Stimulated activated naive B cell treated with anti-CD40 and anti-IgM and Interleukin-4, amounts not matched to agents 10 μg/mL and 1 μg/mL and 100 μg/mL, for 72 hours (primary cell): ENCODE measurements at regions not wholly inside any gene's neighbourhood (a gene's known extent, or its start where the extent isn't known, plus 50 kb on each side); places are given as distances from the start of the nearest gene placed in this dataset.

Source experiments
- ATAC-seq, 2 donors: fragments of 150-1000 bp; cut with Tn5 transposase; replicated peaks; 2 replicates each; pipeline ENCODE4 v1.10.0; 2021; ENCODE audit warnings: moderate library complexity in 1 of 2
- DNase-seq: peaks from one replicate; pipeline ENCODE4 v3.0.0; 2021
- H3K27ac Mint-ChIP-seq: one replicate; pipeline ENCODE4 v1.8.0; 2022; ENCODE audit warnings: mild to moderate bottlenecking, mixed read lengths
- H3K27me3 Mint-ChIP-seq, 2 donors: one replicate each; pipeline ENCODE4 v1.8.0; 2022; ENCODE audit warnings: mixed read lengths in 2 of 2
- H3K36me3 Mint-ChIP-seq, 2 donors: one replicate each; pipeline ENCODE4 v1.8.0; 2022; ENCODE audit warnings: mixed read lengths in 2 of 2, mild to moderate bottlenecking in 1 of 2
- H3K4me1 Mint-ChIP-seq, 2 donors: one replicate each; pipeline ENCODE4 v1.8.0; 2022; ENCODE audit warnings: mixed read lengths in 2 of 2, mild to moderate bottlenecking in 1 of 2
- H3K4me3 Mint-ChIP-seq, 2 donors: one replicate each; pipeline ENCODE4 v1.8.0; 2022; ENCODE audit warnings: mild to moderate bottlenecking in 2 of 2, mixed read lengths in 2 of 2, moderate library complexity in 1 of 2
- H3K9me3 Mint-ChIP-seq, 2 donors: one replicate each; pipeline ENCODE4 v1.8.0; 2022; ENCODE audit warnings: mixed read lengths in 2 of 2, mild to moderate bottlenecking in 1 of 2

GRCh38 chr19:28234637-28235036, 978.3 kb downstream of the UQCRFS1 start:
- no peak for ATAC-seq
- H3K4me3 Mint-ChIP-seq, result no peak overlapping the region
- H3K27me3 Mint-ChIP-seq, result peaks cover 0 to 12% of the 10 kb centered on the region in 2 donors
- no peaks in the 10 kb centered on the region for H3K36me3 Mint-ChIP-seq
- no peaks in the 10 kb centered on the region for H3K9me3 Mint-ChIP-seq
- DNase-seq, result no peak
- no peak overlapping the region for H3K27ac Mint-ChIP-seq
- no peaks in the 10 kb centered on the region for H3K4me1 Mint-ChIP-seq

- ATAC-seq, result no peak
- H3K27ac Mint-ChIP-seq, result no peak overlapping the region
- H3K4me1 Mint-ChIP-seq, result no peaks in the 10 kb centered on the region
- no peak overlapping the region for H3K4me3 Mint-ChIP-seq
- no peaks in the 10 kb centered on the region for H3K9me3 Mint-ChIP-seq
- peaks cover 0 to 6% of the 10 kb centered on the region in 2 donors for H3K27me3 Mint-ChIP-seq
- no peaks in the 10 kb centered on the region for H3K36me3 Mint-ChIP-seq
- no peak for DNase-seq
Observed at GRCh38 chr19:28228854-28229253, 984.1 kb downstream of the UQCRFS1 start.

- Mint-ChIP-seq H3K27me3 (no peaks in the 10 kb centered on the region), H3K27ac (no peak overlapping the region), H3K36me3 (no peaks in the 10 kb centered on the region), H3K9me3 (no peaks in the 10 kb centered on the region), H3K4me3 (no peak overlapping the region), H3K4me1 (no peaks in the 10 kb centered on the region)
- ATAC-seq (no peak), DNase-seq (no peak)
Observed at GRCh38 chr19:28224441-28224840, 988.5 kb downstream of the UQCRFS1 start.

GRCh38 chr19:28221736-28222135, 991.2 kb downstream of the UQCRFS1 start:
- no peaks in the 10 kb centered on the region for H3K27me3 Mint-ChIP-seq
- ATAC-seq, result no peak
- DNase-seq, result no peak
- H3K27ac Mint-ChIP-seq, result no peak overlapping the region
- H3K9me3 Mint-ChIP-seq, result no peaks in the 10 kb centered on the region
- no peaks in the 10 kb centered on the region for H3K36me3 Mint-ChIP-seq
- H3K4me3 Mint-ChIP-seq, result no peak overlapping the region
- H3K4me1 Mint-ChIP-seq, result no peaks in the 10 kb centered on the region

- no peak overlapping the region for H3K27ac Mint-ChIP-seq
- peaks cover 0 to 6% of the 10 kb centered on the region in 2 donors for H3K27me3 Mint-ChIP-seq
- no peak for ATAC-seq
- peaks cover 5 to 6% of the 10 kb centered on the region in 2 donors for H3K9me3 Mint-ChIP-seq
- no peak for DNase-seq
- H3K36me3 Mint-ChIP-seq, result no peaks in the 10 kb centered on the region
- no peaks in the 10 kb centered on the region for H3K4me1 Mint-ChIP-seq
- no peak overlapping the region for H3K4me3 Mint-ChIP-seq
Observed at GRCh38 chr19:28218728-28219127, 994.2 kb downstream of the UQCRFS1 start.

- Mint-ChIP-seq H3K27ac (no peak overlapping the region), H3K27me3 (peaks cover 0 to 9% of the 10 kb centered on the region in 2 donors), H3K4me1 (no peaks in the 10 kb centered on the region), H3K36me3 (no peaks in the 10 kb centered on the region), H3K9me3 (peaks cover 6 to 8% of the 10 kb centered on the region in 2 donors), H3K4me3 (no peak overlapping the region)
- DNase-seq (no peak), ATAC-seq (no peak)
Observed at GRCh38 chr19:28217022-28217421, 995.9 kb downstream of the UQCRFS1 start.

GRCh38 chr19:28213470-28214082, 999.4 kb downstream of the UQCRFS1 start:
- Mint-ChIP-seq H3K27me3 (peaks cover 0 to 11% of the 10 kb centered on the region in 2 donors), H3K9me3 (peaks cover 6 to 11% of the 10 kb centered on the region in 2 donors), H3K4me3 (no peak overlapping the region), H3K4me1 (no peaks in the 10 kb centered on the region), H3K27ac (no peak overlapping the region), H3K36me3 (no peaks in the 10 kb centered on the region)
- no peak for DNase-seq
- no peak for ATAC-seq

- no peak overlapping the region for H3K4me3 Mint-ChIP-seq
- no peak for ATAC-seq
Observed at GRCh38 chr19:28210886-28211285, 1002.1 kb downstream of the UQCRFS1 start.

GRCh38 chr19:28208745-28209144, 1004.2 kb downstream of the UQCRFS1 start:
- no peaks in the 10 kb centered on the region for H3K36me3 Mint-ChIP-seq
- no peak for ATAC-seq
- no peak overlapping the region for H3K4me3 Mint-ChIP-seq
- no peak overlapping the region for H3K27ac Mint-ChIP-seq
- H3K27me3 Mint-ChIP-seq, result peaks cover 0 to 5% of the 10 kb centered on the region in 2 donors
- no peaks in the 10 kb centered on the region for H3K4me1 Mint-ChIP-seq
- DNase-seq, result no peak
- H3K9me3 Mint-ChIP-seq, result peaks cover 3 to 9% of the 10 kb centered on the region in 2 donors

More at GRCh38 chr19:28210886-28211285, 1002.1 kb downstream of the UQCRFS1 start:
- no peak overlapping the region for H3K27ac Mint-ChIP-seq
- DNase-seq, result no peak
- H3K9me3 Mint-ChIP-seq, result peaks cover 6 to 9% of the 10 kb centered on the region in 2 donors
- H3K36me3 Mint-ChIP-seq, result no peaks in the 10 kb centered on the region
- peaks cover 0 to 5% of the 10 kb centered on the region in 2 donors for H3K27me3 Mint-ChIP-seq
- H3K4me1 Mint-ChIP-seq, result no peaks in the 10 kb centered on the region

GRCh38 chr19:28207244-28207643, 1005.7 kb downstream of the UQCRFS1 start:
- Mint-ChIP-seq H3K9me3 (peaks cover 6 to 12% of the 10 kb centered on the region in 2 donors), H3K4me3 (no peak overlapping the region)

GRCh38 chr19:28201462-28201943, 1011.4 kb downstream of the UQCRFS1 start:
- Mint-ChIP-seq H3K36me3 (no peaks in the 10 kb centered on the region), H3K27me3 (no peaks in the 10 kb centered on the region), H3K27ac (no peak overlapping the region), H3K9me3 (peaks cover 11 to 15% of the 10 kb centered on the region in 2 donors), H3K4me3 (no peak overlapping the region), H3K4me1 (no peaks in the 10 kb centered on the region)
- ATAC-seq (no peak), DNase-seq (no peak)

More at GRCh38 chr19:28207244-28207643, 1005.7 kb downstream of the UQCRFS1 start:
- Mint-ChIP-seq H3K27ac (no peak overlapping the region), H3K27me3 (peaks cover 0 to 5% of the 10 kb centered on the region in 2 donors), H3K36me3 (no peaks in the 10 kb centered on the region), H3K4me1 (no peaks in the 10 kb centered on the region)
- ATAC-seq, result no peak
- DNase-seq, result no peak

GRCh38 chr19:28199323-28199722, 1013.6 kb downstream of the UQCRFS1 start:
- H3K27ac Mint-ChIP-seq, result no peak overlapping the region
- no peak overlapping the region for H3K4me3 Mint-ChIP-seq
- peaks cover 10 to 15% of the 10 kb centered on the region in 2 donors for H3K9me3 Mint-ChIP-seq
- ATAC-seq (no peak), DNase-seq (no peak)
- H3K4me1 Mint-ChIP-seq, result no peaks in the 10 kb centered on the region
- H3K27me3 Mint-ChIP-seq, result no peaks in the 10 kb centered on the region
- H3K36me3 Mint-ChIP-seq, result no peaks in the 10 kb centered on the region

- Mint-ChIP-seq H3K36me3 (no peaks in the 10 kb centered on the region), H3K9me3 (peaks cover 6 to 8% of the 10 kb centered on the region in 2 donors), H3K4me3 (no peak overlapping the region), H3K4me1 (no peaks in the 10 kb centered on the region), H3K27ac (no peak overlapping the region), H3K27me3 (no peaks in the 10 kb centered on the region)
- DNase-seq, result no peak
- ATAC-seq, result no peak
Observed at GRCh38 chr19:28196961-28197360, 1016.0 kb downstream of the UQCRFS1 start.

- Mint-ChIP-seq H3K27ac (no peak overlapping the region), H3K4me3 (no peak overlapping the region), H3K9me3 (peaks cover under 1 to 3% of the 10 kb centered on the region in 2 donors), H3K36me3 (no peaks in the 10 kb centered on the region), H3K27me3 (no peaks in the 10 kb centered on the region), H3K4me1 (no peaks in the 10 kb centered on the region)
- DNase-seq (no peak), ATAC-seq (no peak)
Observed at GRCh38 chr19:28196101-28196500, 1016.9 kb downstream of the UQCRFS1 start.

GRCh38 chr19:28185646-28186045, 1027.3 kb downstream of the UQCRFS1 start:
- H3K4me3 Mint-ChIP-seq, result no peak overlapping the region
- ATAC-seq, result no peak
- no peaks in the 10 kb centered on the region for H3K36me3 Mint-ChIP-seq
- DNase-seq, result no peak
- no peaks in the 10 kb centered on the region for H3K27me3 Mint-ChIP-seq
- H3K9me3 Mint-ChIP-seq, result peaks cover 0 to 5% of the 10 kb centered on the region in 2 donors
- H3K4me1 Mint-ChIP-seq, result no peaks in the 10 kb centered on the region
- H3K27ac Mint-ChIP-seq, result no peak overlapping the region
